H1 (cell line): ENCODE measurements at regions not wholly inside any gene's neighbourhood (a gene's known extent, or its start where the extent isn't known, plus 50 kb on each side); places are given as distances from the start of the nearest gene placed in this dataset.
"Not testable (repeated sequence)": the region's sequence is repeated elsewhere in the genome, so short reads cannot be mapped to it uniquely, and the experiment has no call there.

ENCODE experiments used
- CEBPB ChIP-seq: IDR thresholded peaks from 2 replicates; pipeline ENCODE4 v1.6.1; 2012; ENCODE audit warnings: low read depth, low read length
- CTCF ChIP-seq, 3 experiments: IDR thresholded peaks; 1 replicate in 2 of 3; 2 replicates in 1 of 3; pipeline versions ENCODE4 v1.5.1 to v1.6.1; 2011; ENCODE audit warnings: low read length in 3 of 3, mild to moderate bottlenecking in 3 of 3, inconsistent platforms in 2 of 3, low read depth in 1 of 3, moderate library complexity in 1 of 3; ENCODE audit not compliant: insufficient read depth in 1 of 3; ENCODE audit errors: control extremely low read depth in 1 of 3
- EZH2 ChIP-seq: fragments of 200-600 bp; sonication (generic); IDR thresholded peaks from 2 replicates; pipeline ENCODE4 v1.7.1; 2012; ENCODE audit warnings: low read depth, mild to moderate bottlenecking, moderate library complexity, low read length, inconsistent platforms; ENCODE audit not compliant: severe bottlenecking
- HDAC2 ChIP-seq, 2 experiments: fragments of 300-600 bp in 1 of 2; sonication (generic) in 1 of 2; IDR thresholded peaks; 2 replicates each; pipeline ENCODE4 v1.6.1; 2011 to 2012; ENCODE audit warnings: low read depth in 2 of 2, low read length in 2 of 2, mild to moderate bottlenecking in 2 of 2, moderate library complexity in 2 of 2, borderline replicate concordance in 1 of 2, inconsistent platforms in 1 of 2
- HDAC6 ChIP-seq: IDR thresholded peaks from one replicate; pipeline ENCODE4 v1.7.1; 2012; ENCODE audit warnings: low read depth, mild to moderate bottlenecking, inconsistent platforms, low read length, moderate library complexity
- MAX ChIP-seq: IDR thresholded peaks from 2 replicates; pipeline ENCODE4 v1.6.1; 2012; ENCODE audit warnings: inconsistent platforms
- NRF1 ChIP-seq: IDR thresholded peaks from 2 replicates; pipeline ENCODE4 v1.6.1; 2011; ENCODE audit warnings: mild to moderate bottlenecking, low read depth, low read length, improper control_type of control experiment
- POLR2A ChIP-seq, 2 experiments: IDR thresholded peaks; 1 replicate in 1 of 2; 2 replicates in 1 of 2; pipeline ENCODE4 v1.6.1; 2011; ENCODE audit warnings: low read depth in 2 of 2, low read length in 2 of 2, mild to moderate bottlenecking in 2 of 2; ENCODE audit errors: control extremely low read depth in 1 of 2
- TAF1 ChIP-seq: IDR thresholded peaks from 2 replicates; pipeline ENCODE4 v1.6.1; 2011; ENCODE audit warnings: mild to moderate bottlenecking, low read depth, low read length
- TCF12 ChIP-seq: IDR thresholded peaks from 2 replicates; pipeline ENCODE4 v1.6.1; 2011; ENCODE audit warnings: low read depth, mild to moderate bottlenecking, low read length
- USF2 ChIP-seq: IDR thresholded peaks from 2 replicates; pipeline ENCODE4 v1.6.1; 2011; ENCODE audit warnings: low read length, improper control_type of control experiment

GRCh38 chr16:14383844-14384243, 246.2 kb downstream of the PARN start:
- not testable (repeated sequence) for TF ChIP-seq EZH2; MAX; POLR2A (IDR thresholded peaks at IDR 0.05; ENCODE audit: control extremely low read depth in 1 of 2, low read depth in 2 of 2, low read length in 2 of 2); CTCF (IDR thresholded peaks at IDR 0.05; ENCODE audit: control extremely low read depth in 1 of 3, insufficient read depth in 1 of 3, low read depth in 1 of 3, low read length in 3 of 3); USF2; TCF12; NRF1; CEBPB; HDAC6; TAF1; HDAC2 (IDR thresholded peaks at IDR 0.05; ENCODE audit: borderline replicate concordance in 1 of 2, low read depth in 2 of 2, low read length in 2 of 2)
